Neural progenitor cell (in vitro differentiated cells): ENCODE measurements at regions not wholly inside any gene's neighbourhood (a gene's known extent, or its start where the extent isn't known, plus 50 kb on each side); places are given as distances from the start of the nearest gene placed in this dataset.
A peak's percentile ranks its signal among the peaks of the same experiment; 100 is the strongest.

Experiments
- DNase-seq: peaks from one replicate; pipeline ENCODE4 v3.0.0-alpha.2; 2016; ENCODE audit warnings: low spot score
- H2AFZ ChIP-seq: fragments of 200-600 bp; sonication (generic); replicated peaks from 2 replicates; pipeline ENCODE4 v1.6.1; 2016; ENCODE audit warnings: antibody characterized with exemption
- H3F3A ChIP-seq: fragments of 200-600 bp; sonication (generic); 2 replicates; pipeline ENCODE4 v1.6.1; 2016; ENCODE audit warnings: antibody characterized with exemption, low read depth
- H3K27ac ChIP-seq: fragments of 200-600 bp; sonication (generic); 2 replicates; pipeline ENCODE4 v1.5.1; 2016; ENCODE audit warnings: mild to moderate bottlenecking
- H3K27me3 ChIP-seq: fragments of 200-600 bp; sonication (generic); 2 replicates; pipeline ENCODE4 v1.6.1; 2016; ENCODE audit warnings: mild to moderate bottlenecking, moderate library complexity
- H3K36me3 ChIP-seq: fragments of 200-600 bp; sonication (generic); 2 replicates; pipeline ENCODE4 v1.5.1; 2016
- H3K4me1 ChIP-seq: fragments of 200-600 bp; sonication (generic); 2 replicates; pipeline ENCODE4 v1.6.1; 2016; ENCODE audit warnings: mixed run types
- H3K4me2 ChIP-seq: fragments of 200-600 bp; sonication (generic); 2 replicates; pipeline ENCODE4 v1.6.1; 2016
- H3K4me3 ChIP-seq: fragments of 200-600 bp; sonication (generic); 2 replicates; pipeline ENCODE4 v1.5.1; 2016
- H3K79me2 ChIP-seq: fragments of 200-600 bp; sonication (generic); 2 replicates; pipeline ENCODE4 v1.6.1; 2016; ENCODE audit warnings: low read depth
- H3K9ac ChIP-seq: fragments of 200-600 bp; sonication (generic); 2 replicates; pipeline ENCODE4 v1.6.1; 2016
- H3K9me3 ChIP-seq: fragments of 200-600 bp; sonication (generic); 2 replicates; pipeline ENCODE4 v1.5.1; 2016; ENCODE audit warnings: low read depth
- H4K20me1 ChIP-seq: fragments of 200-600 bp; sonication (generic); 2 replicates; pipeline ENCODE4 v1.6.1; 2016; ENCODE audit warnings: low read depth
- H3K27ac Mint-ChIP-seq: 3 replicates; pipeline ENCODE4 v1.8.0; 2021; ENCODE audit warnings: mixed read lengths
- H3K27me3 Mint-ChIP-seq: 2 replicates; pipeline ENCODE4 v1.8.0; 2022; ENCODE audit warnings: low read depth, mild to moderate bottlenecking, inconsistent platforms, moderate library complexity, mixed read lengths; ENCODE audit not compliant: insufficient read depth
- H3K36me3 Mint-ChIP-seq: 3 replicates; pipeline ENCODE4 v1.8.0; 2021; ENCODE audit warnings: mixed read lengths
- H3K4me1 Mint-ChIP-seq: 3 replicates; pipeline ENCODE4 v1.8.0; 2021; ENCODE audit warnings: mixed read lengths
- H3K4me3 Mint-ChIP-seq: 3 replicates; pipeline ENCODE4 v1.8.0; 2021; ENCODE audit warnings: mild to moderate bottlenecking, moderate library complexity, mixed read lengths
- H3K9me3 Mint-ChIP-seq: 3 replicates; pipeline ENCODE4 v1.8.0; 2020; ENCODE audit warnings: mixed read lengths
- EZH2 ChIP-seq: fragments of 200-600 bp; sonication (generic); IDR thresholded peaks from 2 replicates; pipeline ENCODE4 v1.6.1; 2017; ENCODE audit warnings: antibody characterized with exemption, mild to moderate bottlenecking, moderate library complexity
- EZH2phosphoT487 ChIP-seq: fragments of 200-600 bp; sonication (generic); IDR thresholded peaks from 2 replicates; pipeline ENCODE4 v1.6.1; 2017; ENCODE audit warnings: antibody characterized with exemption
- TF ChIP-seq, protein P1 (sequence below): fragments of 200-600 bp; sonication (generic); IDR thresholded peaks from 2 replicates; pipeline ENCODE4 v1.5.1; 2017; ENCODE audit warnings: antibody characterized with exemption, mild to moderate bottlenecking

DNA sequence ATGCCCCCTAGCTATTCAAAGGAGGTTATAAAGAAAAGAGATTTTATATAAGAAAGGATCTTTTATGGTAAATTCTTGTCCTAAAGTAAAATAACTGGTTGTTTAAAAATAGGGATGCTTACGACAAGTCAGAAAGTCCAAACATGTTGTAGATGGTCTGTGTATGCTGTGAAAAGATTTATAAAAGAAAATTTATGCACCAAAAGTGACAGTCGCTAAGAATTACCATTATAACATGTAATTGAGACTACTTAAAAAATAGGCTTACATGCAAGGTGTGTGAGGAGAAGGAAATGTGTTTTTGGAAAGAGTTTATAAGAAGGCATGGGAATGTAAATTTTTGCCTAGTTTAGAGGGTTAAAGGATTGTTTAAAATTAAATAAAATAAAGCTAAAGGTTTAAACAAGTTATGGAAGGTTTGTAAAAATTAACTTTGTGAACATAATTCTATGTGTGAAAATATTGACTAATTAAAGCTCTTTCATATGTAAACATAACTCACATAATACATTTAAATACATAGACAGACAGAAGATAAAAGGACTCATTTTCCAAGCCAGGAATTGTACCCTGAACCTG is 118.5 kb downstream of the LYZL1 start:
- Histone ChIP-seq H3K9me3 (peaks cover 18% of the 10 kb centered on the region), H2AFZ (no peak overlapping the region), H3K27me3 (no peaks in the 10 kb centered on the region), H3K36me3 (no peaks in the 10 kb centered on the region), H3K9ac (no peak overlapping the region), H3K4me2 (no peak overlapping the region), H3K27ac (no peak overlapping the region), H3F3A (no peaks in the 10 kb centered on the region), H4K20me1 (no peaks in the 10 kb centered on the region), H3K4me3 (no peak overlapping the region), H3K4me1 (no peaks in the 10 kb centered on the region), H3K79me2 (no peaks in the 10 kb centered on the region)
- TF ChIP-seq, protein P1, sequence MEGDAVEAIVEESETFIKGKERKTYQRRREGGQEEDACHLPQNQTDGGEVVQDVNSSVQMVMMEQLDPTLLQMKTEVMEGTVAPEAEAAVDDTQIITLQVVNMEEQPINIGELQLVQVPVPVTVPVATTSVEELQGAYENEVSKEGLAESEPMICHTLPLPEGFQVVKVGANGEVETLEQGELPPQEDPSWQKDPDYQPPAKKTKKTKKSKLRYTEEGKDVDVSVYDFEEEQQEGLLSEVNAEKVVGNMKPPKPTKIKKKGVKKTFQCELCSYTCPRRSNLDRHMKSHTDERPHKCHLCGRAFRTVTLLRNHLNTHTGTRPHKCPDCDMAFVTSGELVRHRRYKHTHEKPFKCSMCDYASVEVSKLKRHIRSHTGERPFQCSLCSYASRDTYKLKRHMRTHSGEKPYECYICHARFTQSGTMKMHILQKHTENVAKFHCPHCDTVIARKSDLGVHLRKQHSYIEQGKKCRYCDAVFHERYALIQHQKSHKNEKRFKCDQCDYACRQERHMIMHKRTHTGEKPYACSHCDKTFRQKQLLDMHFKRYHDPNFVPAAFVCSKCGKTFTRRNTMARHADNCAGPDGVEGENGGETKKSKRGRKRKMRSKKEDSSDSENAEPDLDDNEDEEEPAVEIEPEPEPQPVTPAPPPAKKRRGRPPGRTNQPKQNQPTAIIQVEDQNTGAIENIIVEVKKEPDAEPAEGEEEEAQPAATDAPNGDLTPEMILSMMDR, result no peak
- TF ChIP-seq EZH2 (no peak), EZH2phosphoT487 (no peak)
- DNase-seq, result peak; percentile 44
- Mint-ChIP-seq H3K4me3 (no peak overlapping the region), H3K27me3 (peaks cover 6% of the 10 kb centered on the region), H3K9me3 (peaks cover 40% of the 10 kb centered on the region), H3K36me3 (no peaks in the 10 kb centered on the region), H3K27ac (no peak overlapping the region), H3K4me1 (no peaks in the 10 kb centered on the region)
